ENCODE measurements at regions not wholly inside any gene's neighbourhood (a gene's known extent, or its start where the extent isn't known, plus 50 kb on each side); places are given as distances from the start of the nearest gene placed in this dataset.
A peak's percentile ranks its signal among the peaks of the same experiment; 100 is the strongest.
"Not testable (repeated sequence)": the region's sequence is repeated elsewhere in the genome, so short reads cannot be mapped to it uniquely, and the experiment has no call there.

GRCh38 chr3:34139566-34139965, 341.1 kb downstream of the PDCD6IP start:
- DNase-seq = no peak

- no peak for DNase-seq
Measured at GRCh38 chr3:34140616-34141015, 342.2 kb downstream of the PDCD6IP start.

GRCh38 chr3:34141841-34142337, 343.5 kb downstream of the PDCD6IP start:
- no peak for DNase-seq

GRCh38 chr3:34145796-34146195, 347.4 kb downstream of the PDCD6IP start:
- no peak for DNase-seq

GRCh38 chr3:34146596-34146995, 348.2 kb downstream of the PDCD6IP start:
- no peak for DNase-seq

GRCh38 chr3:34150992-34151391, 352.6 kb downstream of the PDCD6IP start:
- no peak for DNase-seq

- no peak for DNase-seq
Measured at GRCh38 chr3:34152656-34153055, 354.2 kb downstream of the PDCD6IP start.

- DNase-seq = no peak
Measured at GRCh38 chr3:34155108-34155507, 356.7 kb downstream of the PDCD6IP start.

GRCh38 chr3:34155666-34156065, 357.2 kb downstream of the PDCD6IP start:
- no peak for DNase-seq

- DNase-seq = no peak
Measured at GRCh38 chr3:34157491-34157890, 359.1 kb downstream of the PDCD6IP start.

GRCh38 chr3:34159613-34160420, 361.4 kb downstream of the PDCD6IP start:
- no peak for DNase-seq

GRCh38 chr3:34169636-34170035, 371.2 kb downstream of the PDCD6IP start:
- DNase-seq = not testable (repeated sequence)

- DNase-seq = no peak
Measured at GRCh38 chr3:34174740-34175139, 376.3 kb downstream of the PDCD6IP start.

GRCh38 chr3:34175636-34176176, 377.3 kb downstream of the PDCD6IP start:
- no peak for DNase-seq

GRCh38 chr3:34176723-34177122, 378.3 kb downstream of the PDCD6IP start:
- DNase-seq = no peak

- DNase-seq = peak; percentile 91
Measured at GRCh38 chr3:34178415-34178814, 380.0 kb downstream of the PDCD6IP start.

- DNase-seq = no peak
Measured at GRCh38 chr3:34179716-34180115, 381.3 kb downstream of the PDCD6IP start.

- DNase-seq = no peak
Measured at GRCh38 chr3:34180532-34180931, 382.1 kb downstream of the PDCD6IP start.

- no peak for DNase-seq
Measured at GRCh38 chr3:34183114-34183513, 384.7 kb downstream of the PDCD6IP start.

- DNase-seq = no peak
Measured at GRCh38 chr3:34183611-34184340, 385.3 kb downstream of the PDCD6IP start.

GRCh38 chr3:34185301-34185700, 386.9 kb downstream of the PDCD6IP start:
- no peak for DNase-seq

GRCh38 chr3:34189133-34189532, 390.7 kb downstream of the PDCD6IP start:
- no peak for DNase-seq

- no peak for DNase-seq
Measured at GRCh38 chr3:34196914-34197313, 398.5 kb downstream of the PDCD6IP start.

GRCh38 chr3:34198309-34198708, 399.9 kb downstream of the PDCD6IP start:
- DNase-seq = no peak
